GM18519 (cell line): ENCODE measurements at regions not wholly inside any gene's neighbourhood (a gene's known extent, or its start where the extent isn't known, plus 50 kb on each side); places are given as distances from the start of the nearest gene placed in this dataset.

ENCODE experiments used
- ATAC-seq: cut with Tn5 transposase; IDR thresholded peaks from one replicate; pipeline ENCODE4 v1.9.1; 2021; ENCODE audit warnings: mild to moderate bottlenecking, moderate library complexity; ENCODE audit not compliant: unreplicated experiment, low FRiP score

DNA sequence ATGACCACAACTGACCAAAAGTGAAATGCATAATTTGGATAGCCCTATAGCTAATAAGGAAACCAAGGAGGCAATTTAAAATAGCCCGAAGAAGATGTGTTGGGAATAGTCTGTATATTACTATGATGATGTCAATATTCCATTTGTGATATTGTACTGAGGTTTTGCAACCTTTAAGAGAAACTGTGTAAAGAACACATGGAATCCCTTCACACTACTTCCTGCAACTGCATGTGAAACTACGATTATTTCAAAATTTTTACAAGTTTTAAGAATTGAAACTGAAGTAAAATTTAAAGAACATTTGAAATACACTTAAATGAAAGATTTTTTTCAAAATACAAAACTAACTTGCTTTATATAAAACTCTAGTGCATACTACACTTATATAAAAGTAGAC is 504.3 kb upstream of the ID2 start:
- no peak for ATAC-seq

DNA sequence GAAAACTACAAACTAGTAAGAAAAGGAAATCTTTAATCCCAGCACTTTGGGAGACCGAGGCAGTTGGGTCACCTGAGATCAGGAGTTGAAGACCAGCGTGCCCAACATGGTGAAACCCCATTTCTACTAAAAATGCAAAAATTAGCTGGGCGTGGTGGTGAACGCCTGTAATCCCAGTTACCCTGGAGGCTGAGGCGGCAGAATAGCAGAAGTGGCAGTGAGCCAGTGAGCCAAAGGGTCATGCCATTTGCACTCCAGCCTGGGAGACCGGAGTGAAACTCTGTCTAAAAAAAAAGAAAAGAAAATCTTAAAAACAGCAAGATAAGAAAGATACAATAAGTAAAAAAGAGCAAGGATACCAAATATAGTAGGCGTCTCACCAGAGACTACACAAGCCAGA is 502.9 kb upstream of the ID2 start:
- ATAC-seq, result no peak

DNA sequence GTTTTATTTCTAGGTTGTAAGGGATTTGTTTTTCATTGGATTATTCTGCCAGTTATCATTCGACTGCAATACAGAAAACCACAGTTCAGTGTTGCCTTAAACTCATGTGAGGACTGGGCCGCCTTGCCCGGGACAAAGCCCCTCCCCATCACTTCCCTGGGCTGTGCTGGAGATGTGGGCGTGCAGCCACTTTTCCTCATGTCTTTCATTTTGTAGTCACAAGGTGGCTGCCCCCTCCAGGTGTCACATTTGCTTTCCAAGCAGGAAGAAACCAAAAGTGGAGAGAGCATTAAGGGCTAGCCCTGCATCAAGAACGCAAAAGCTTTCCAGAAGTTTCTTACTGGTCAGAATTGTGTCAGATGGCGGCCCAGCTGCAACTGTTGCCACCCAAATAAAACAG is 492.5 kb upstream of the ID2 start:
- no peak for ATAC-seq

DNA sequence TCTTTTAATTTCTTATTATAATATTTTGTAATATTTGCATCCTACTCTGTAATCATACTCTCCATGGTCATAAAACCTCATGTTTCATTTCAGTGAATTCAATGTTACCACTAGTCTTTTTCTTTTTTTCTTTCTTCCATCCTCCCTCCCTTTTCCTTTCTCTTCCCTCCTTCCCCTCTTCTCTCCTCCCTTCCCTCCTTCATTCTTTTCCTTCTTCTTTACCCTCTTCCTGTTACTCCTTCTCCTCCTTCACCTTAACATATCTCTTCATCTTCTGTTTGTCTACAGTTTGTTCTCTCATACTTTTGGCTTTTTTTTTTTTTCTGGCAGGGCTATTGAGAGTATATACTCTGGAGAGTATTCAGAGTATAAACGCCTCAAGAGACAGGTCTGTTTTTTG is 491.6 kb upstream of the ID2 start:
- no peak for ATAC-seq

DNA sequence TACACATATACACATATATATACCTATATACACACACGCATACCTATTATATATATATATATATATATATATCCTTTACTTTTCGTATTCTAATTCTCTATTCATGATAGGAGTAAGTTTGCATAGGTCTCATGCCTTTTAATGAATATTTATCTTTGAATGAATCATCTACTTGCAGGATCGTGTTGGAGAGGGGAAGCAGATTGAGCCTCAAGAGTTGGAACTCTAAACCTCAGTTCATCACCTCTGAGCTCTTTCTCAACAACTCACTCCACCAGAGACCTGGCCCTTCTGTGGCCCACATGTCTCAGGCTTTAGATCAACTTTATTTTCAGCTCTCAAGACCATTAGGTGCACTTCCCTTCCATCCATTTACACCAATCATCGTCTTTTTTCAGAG is 490.4 kb upstream of the ID2 start:
- no peak for ATAC-seq

DNA sequence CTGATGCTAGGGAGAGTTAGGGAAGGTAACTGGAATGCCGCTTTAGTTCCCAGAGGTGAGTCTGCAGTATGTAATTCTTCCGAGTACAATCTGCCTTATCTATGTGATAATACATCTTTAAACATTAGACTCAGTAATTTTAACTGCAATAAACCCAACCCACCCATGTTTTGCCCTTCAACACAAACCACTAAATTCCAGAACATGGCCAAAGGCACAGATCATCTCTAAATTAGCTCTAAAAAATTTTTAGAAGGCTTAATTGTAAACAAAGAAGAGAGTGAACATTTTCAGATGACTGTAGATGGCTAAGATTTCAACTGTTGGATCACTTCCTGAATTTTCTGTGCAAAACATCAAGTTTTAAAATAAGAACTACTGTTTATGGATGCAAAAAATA is 488.7 kb upstream of the ID2 start:
- ATAC-seq, result no peak

DNA sequence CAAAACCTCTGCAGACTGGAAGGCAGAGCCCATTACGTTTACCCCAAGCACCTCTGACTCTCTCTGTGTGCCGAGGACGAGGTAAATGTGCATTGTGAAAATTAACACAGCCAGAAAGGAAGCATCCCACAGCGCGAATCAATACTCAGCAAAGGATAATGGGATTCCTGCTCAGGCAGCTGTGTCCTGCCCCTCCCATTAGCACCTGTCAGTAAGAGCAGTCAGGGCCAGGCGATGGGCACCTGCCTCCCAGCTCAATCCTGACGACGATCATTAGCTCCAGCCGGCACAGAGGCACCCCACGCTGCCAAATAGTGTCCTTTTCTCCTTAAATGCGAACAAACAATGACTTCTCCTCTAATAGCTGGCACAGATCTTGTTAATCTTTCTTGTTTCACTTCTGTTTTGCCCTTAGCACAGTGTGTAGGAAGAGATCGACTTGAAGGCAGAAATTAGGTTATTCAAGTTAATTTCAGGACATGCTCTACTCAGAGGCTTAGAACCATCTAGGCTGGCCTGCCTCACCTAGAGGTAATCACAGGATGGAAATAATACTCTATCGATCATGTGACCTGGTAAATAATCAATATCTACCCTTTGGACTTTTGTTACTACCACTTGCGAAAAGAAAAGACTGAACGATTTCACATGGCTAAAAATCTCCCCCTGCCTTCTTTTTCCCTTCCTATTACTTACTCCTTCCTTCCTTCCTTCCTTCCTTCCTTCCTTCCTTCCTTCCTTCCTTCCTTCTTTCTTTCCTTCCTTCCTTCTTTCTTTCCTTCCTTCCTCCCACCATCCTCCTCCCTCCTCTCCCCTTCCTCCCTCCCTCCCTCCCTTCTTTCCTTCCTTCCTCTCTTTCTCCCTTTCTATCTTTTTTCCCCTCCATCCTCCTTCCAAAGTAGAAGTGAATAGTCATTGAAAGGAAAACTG is 487.9 kb upstream of the ID2 start:
- ATAC-seq, result no peak

DNA sequence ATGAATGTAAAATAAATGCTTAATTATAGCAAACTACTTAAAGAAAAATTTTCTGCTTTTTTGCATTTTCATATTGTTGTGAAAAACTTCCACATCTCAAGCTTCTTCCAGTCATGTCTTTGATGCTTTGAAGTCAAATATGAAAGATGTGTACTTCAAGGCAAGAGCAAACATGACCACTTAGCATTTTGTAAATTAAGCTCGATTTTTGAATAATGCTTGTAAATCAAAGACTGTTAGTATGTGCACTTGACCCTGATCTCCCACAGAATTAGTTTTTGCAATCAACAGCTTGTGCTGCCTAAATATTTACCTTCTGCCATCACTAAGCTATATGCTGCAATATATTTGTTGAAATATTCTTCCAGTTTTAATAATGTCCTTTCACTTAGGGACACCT is 486.1 kb upstream of the ID2 start:
- no peak for ATAC-seq

DNA sequence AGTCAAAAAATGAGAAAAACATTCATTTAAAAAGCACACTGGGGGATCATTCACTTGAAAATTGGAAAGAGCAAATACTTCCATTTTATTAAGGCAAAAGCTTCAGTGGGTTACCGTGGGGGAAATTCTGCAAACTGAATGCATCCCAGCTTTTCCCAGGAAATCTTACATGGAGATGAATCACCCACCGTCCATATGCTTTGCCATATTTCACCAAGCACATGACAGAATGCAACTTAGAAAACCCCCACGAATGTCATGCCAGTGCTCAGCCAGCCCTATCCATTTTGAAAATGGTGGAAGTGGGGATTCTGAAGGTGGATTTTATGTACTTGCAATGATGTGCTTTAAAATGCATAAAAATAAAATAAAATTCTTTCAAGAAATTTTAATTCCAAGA is 485.5 kb upstream of the ID2 start:
- ATAC-seq, result no peak

DNA sequence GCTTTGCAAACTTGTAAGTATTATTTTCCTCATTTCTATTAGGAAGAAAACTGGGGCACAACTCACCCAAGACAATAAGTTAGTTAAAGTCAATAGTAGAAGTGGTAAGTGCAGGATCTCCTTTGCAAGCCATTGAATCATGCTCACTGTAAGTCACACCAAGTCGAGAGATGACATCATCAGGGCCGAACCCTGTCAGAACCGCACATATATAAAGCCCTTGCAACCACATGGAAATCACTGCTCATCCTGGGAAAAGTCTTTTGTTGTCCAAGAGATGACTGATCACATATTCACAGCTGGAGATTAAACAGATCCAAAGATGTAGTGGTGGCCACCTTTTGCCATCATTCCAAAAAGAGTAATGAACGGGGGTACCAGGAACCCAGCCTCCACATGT is 484.8 kb upstream of the ID2 start:
- ATAC-seq, result no peak

DNA sequence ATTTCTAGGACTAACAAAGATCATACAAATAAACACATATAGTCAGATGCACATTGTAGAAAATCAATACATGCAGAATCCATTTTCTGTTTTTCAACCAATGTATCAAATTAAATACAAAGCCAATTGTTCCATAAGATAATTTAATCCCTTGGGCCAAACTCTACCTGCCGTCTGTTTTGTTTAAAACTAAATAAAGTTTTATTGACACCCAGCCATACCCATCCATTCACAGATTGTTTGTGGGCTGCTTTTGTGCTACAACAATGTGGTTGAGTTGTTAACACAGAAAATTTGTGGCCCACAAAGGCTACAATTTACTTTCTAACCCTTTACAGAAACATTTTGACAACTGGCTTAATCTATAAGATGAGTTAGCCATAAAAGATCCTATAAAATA is 484.0 kb upstream of the ID2 start:
- no peak for ATAC-seq

DNA sequence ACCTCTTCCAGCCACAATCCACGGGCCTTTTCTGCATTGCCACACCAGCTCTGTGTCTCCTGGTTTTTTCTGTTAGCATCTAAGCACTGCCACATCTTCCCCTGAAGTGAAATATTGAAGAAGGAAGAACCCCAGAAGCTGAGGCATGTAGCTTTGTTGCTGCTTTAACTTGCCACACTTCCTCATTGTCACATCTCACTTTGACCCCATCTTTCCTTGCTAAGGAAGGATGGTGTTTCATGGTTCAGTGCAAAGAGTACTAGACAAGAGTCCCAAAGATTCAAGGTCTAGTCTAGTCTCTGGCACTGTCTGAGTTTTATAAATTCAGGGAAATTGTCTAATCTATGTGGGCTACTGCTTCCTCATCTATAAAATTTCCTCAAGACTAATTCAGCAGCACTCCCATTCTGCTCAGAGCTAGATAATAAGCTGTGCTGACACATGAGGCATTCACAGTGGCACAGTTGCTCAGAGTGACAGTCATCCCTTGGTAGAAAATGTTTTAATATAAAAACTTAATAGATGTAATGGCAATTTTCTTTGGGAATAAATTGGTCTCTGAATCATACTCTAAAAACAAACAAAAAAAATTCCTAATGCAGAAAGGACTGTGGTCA is 483.0 kb upstream of the ID2 start:
- ATAC-seq, result no peak

DNA sequence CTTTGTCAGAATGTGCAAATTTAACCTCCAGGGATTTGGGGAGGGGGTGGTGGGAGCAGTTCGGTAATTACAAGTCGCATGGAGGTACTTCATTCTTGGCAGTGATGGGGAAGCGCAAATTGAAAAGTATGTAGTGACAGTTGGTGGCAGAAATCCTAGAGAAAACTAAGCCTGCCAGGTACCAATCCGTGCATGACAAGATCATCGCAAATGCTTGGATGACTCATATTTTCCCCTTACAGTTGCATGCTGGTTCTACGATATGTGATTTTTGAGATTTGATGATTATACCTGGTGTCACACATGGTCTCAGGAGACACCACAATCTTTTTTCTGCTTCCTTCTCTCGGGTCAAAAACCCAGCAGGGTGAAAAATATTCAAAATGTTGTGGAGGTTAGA is 479.7 kb upstream of the ID2 start:
- ATAC-seq, result peak; percentile 84

DNA sequence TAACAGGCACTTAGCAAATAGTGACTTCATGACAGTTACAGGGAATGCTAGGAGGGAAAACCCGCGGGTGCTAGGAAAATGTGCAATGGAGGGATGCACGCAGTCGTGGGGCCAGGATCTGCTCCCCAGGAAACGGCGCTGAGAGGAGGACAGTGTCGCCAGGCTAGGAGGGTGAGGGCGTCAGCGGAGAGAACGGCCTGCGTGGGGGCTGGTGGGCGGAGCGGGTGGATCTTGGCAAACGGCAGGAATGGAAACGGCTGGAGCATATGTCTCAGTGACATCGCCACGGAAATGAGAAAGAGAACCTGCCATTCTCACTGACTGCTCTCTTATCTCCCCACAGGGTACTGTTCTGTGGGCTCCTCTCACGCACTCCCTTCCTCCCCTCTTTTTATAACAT is 478.5 kb upstream of the ID2 start:
- ATAC-seq, result no peak

DNA sequence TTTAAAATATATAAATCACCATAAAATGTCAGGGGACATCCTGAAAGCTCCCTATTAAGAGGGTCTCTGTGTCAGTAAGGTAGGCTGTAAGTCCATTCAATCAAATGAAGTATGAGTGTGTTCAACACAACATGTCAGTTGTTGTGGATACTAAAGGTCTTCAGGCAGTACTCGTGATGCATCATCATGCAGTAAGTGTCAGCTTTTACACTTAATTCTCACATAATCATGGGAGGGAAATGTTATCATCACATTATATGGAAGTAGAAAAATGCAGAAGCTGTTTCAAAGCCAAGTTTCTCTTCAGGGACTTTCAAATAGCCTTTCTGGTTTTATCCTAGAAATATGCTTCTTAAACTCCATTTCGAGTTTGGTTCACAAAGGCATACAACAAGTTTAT is 477.1 kb upstream of the ID2 start:
- no peak for ATAC-seq

DNA sequence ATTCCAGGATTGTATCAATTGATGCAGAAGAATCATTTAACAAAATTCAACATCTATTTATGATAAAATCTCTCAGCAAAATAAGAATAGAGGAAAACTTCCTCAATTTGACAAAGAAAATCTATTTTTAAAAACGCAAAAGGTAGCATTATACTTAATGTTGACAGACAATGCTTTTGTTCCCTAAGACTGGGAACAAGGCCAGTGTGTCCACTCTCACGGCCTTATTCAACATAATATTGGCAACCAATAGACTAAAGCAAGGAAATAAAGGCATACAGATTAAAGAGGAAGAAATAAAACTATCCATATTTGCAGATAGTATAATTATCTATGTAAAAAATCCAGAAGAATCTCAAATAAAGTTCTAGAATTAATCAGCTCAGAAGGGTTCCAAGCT is 472.4 kb upstream of the ID2 start:
- no peak for ATAC-seq

DNA sequence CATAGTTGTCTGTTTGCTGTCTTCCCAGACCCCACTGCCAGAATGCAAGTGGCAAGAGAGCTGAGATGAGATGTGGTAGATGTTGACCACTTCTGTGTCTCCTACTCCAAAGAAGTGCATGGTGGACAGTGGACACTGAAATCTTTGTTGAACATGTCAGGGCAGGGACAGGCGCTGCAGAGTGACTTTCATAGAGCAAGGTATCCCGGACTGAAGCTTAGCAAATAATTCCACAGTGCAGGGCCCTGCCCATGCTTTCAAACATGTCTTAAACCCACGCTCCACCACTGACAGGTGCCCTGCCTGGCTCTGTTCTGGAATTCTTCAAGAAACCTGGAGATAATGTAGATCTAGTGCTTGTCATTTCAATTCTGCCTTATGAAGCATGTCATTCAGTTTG is 470.5 kb upstream of the ID2 start:
- ATAC-seq, result no peak

DNA sequence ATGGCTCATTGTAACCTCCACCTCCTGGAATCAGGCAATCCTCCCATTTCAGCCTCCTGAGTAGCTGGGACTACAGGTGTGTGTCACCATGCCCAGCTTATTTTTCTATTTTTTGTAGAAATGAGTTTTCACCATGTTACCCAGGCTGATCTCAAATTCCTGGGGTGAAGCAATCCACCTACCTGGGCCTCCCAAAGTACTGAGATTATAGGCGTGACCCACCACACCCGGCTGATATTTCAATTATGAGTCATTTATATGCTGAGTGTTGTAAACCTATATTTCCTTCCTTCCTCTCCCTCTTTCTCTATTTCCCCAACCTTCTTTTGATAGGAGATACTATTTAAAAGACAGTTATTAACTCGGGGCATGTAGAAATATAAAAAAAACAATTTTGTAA is 469.6 kb upstream of the ID2 start:
- no peak for ATAC-seq

DNA sequence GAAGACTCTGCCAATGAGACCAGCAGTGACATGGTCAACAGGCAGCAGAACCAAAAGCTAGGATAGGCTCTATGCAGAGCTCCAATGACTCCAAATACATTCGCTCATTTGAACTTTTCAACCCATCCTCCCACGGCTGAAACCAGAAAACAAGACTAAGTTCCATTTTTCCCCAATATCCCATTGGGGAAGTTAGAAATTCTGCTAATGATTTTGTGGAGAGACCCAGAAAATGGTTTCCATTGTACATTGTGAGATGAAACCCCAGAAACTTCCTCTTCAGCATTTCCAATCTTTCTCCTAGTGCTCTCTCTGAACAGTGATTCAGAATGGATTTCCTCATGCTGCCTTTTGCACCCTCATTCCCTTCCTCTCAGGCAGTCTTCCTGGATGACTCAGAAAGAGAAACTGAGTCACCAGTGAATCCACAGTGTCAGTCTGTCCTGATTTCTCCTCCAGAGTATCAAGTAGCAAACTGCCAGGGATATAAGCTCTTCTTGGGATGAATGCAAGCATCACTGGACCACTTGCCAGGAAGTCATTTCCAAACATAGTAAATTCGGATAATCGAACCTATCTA is 467.7 kb upstream of the ID2 start:
- ATAC-seq, result no peak

DNA sequence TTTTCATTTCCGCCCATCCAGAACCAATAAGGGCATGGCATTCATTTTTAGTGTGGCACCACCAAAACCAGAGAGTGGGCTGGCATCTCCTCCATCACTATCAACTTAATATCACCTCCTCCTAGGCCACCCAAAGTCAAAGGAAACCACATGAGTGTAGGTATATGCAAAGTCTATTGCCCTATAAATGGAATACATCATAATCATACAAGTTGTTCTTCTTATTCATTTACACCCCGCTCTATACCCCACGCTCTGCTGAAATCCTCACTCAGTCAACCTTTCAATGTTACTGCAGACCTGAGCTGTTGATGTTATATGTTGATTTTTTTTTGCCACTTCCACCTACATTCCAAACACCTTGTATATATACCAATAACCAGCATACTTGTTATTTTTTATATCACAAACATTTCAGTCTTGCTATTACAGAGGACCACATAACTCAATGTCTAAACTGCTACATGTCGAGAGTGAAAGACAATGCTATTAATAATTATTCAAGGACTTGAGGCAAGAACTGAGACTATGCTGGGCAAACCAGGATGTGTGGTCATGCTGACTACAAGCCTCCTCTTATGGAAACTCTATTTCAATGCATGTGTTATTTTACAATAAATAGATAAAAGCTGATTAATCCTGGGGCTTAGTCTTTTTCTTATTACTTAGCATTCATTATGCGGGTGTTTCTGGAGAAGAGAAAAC is 466.5 kb upstream of the ID2 start:
- no peak for ATAC-seq

DNA sequence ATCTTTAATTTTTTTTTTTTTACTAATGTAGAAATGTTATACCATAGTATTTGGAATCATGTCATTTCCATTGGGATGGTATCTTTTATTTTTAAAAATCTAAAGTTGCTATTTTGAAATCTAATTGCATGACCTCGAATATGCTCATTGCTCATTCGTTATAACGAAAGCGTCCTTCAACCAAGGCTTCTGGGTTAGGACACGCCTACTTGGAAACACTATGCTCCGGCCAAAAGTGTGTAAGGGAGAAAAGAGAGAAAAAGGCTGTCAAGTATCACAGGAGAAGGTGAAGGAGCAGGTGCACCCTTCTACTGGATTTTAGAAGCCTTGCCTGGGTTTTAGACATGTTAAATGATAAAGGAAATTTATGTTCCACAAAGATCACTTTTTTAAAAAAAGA is 465.9 kb upstream of the ID2 start:
- ATAC-seq, result no peak
